ENCODE measurements at regions not wholly inside any gene's neighbourhood (a gene's known extent, or its start where the extent isn't known, plus 50 kb on each side); places are given as distances from the start of the nearest gene placed in this dataset.

DNA sequence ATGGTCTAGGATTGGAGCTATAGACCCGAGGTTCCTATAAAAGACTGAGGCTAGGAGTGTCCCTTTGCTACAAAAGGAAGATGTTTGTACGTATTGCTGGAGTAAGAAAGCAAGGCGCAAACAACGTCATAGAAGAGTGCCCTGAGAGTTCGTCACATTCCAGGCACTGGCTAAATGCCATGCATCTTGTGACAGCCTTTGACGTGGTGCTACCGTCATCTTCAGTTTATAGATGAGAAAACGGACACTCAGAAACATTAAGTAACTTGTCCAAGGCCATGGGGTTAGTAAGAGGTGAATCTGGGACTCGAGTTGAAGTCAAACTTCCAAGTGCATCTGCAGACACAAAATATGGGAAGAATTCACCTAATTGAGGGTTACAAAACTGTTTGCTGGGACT is 104.2 kb upstream of the SLC45A1 start:
- H3K4me3 ChIP-seq (ENCODE audit: low read depth, low read length), result no peak overlapping the region
- DNase-seq (ENCODE audit: low read depth, low spot score), result no peak
- TF ChIP-seq, protein P1, sequence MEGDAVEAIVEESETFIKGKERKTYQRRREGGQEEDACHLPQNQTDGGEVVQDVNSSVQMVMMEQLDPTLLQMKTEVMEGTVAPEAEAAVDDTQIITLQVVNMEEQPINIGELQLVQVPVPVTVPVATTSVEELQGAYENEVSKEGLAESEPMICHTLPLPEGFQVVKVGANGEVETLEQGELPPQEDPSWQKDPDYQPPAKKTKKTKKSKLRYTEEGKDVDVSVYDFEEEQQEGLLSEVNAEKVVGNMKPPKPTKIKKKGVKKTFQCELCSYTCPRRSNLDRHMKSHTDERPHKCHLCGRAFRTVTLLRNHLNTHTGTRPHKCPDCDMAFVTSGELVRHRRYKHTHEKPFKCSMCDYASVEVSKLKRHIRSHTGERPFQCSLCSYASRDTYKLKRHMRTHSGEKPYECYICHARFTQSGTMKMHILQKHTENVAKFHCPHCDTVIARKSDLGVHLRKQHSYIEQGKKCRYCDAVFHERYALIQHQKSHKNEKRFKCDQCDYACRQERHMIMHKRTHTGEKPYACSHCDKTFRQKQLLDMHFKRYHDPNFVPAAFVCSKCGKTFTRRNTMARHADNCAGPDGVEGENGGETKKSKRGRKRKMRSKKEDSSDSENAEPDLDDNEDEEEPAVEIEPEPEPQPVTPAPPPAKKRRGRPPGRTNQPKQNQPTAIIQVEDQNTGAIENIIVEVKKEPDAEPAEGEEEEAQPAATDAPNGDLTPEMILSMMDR (IDR thresholded peaks at IDR 0.05; ENCODE audit: low read depth, low read length), result no peak
- in situ Hi-C loops (cut with HindIII; ENCODE audit: low sequenced_read_pairs), result no loop called here

DNA sequence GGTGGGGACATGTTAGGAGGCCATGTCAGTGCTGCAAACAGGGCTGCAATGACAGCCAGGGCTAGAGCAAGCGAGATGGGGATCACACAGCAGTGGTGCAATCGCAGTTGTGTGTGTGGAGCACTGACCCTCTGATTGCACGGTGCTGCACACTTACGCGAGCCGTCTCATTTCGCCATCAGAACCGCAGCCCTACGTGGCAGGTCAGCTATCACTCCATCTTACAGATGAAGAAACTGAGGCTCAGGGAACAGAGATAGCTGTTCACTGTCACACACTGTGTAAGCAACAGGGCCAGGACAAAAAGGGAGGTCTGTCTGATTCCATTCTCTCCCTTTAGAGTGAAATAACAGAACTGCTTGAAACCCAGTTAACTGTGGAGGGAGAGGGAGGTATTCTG is 104.8 kb upstream of the SLC45A1 start:
- in situ Hi-C loops (cut with HindIII; ENCODE audit: low sequenced_read_pairs), result no loop called here
- no peak overlapping the region for H3K4me3 ChIP-seq (ENCODE audit: low read depth, low read length)
- TF ChIP-seq, protein P1 (IDR thresholded peaks at IDR 0.05; ENCODE audit: low read depth, low read length), result no peak
- DNase-seq (ENCODE audit: low read depth, low spot score), result no peak

- H3K4me3 ChIP-seq (ENCODE audit: low read depth, low read length), result no peak overlapping the region
- TF ChIP-seq, protein P1 (IDR thresholded peaks at IDR 0.05; ENCODE audit: low read depth, low read length), result no peak
- in situ Hi-C loops (cut with HindIII; ENCODE audit: low sequenced_read_pairs), result no loop called here
- DNase-seq (ENCODE audit: low read depth, low spot score), result no peak
Observed at GRCh38 chr1:8212580-8213031, 105.3 kb upstream of the SLC45A1 start.

GRCh38 chr1:8211883-8212579 is 105.9 kb upstream of the SLC45A1 start:
- TF ChIP-seq, protein P1 (IDR thresholded peaks at IDR 0.05; ENCODE audit: low read depth, low read length), result no peak
- in situ Hi-C loops (cut with HindIII; ENCODE audit: low sequenced_read_pairs), result no loop called here
- peak; percentile 97 for DNase-seq (ENCODE audit: low read depth, low spot score)
- no peak overlapping the region for H3K4me3 ChIP-seq (ENCODE audit: low read depth, low read length)

GRCh38 chr1:8211251-8211882 is 106.5 kb upstream of the SLC45A1 start:
- in situ Hi-C loops (cut with HindIII; ENCODE audit: low sequenced_read_pairs), result no loop called here
- TF ChIP-seq, protein P1 (IDR thresholded peaks at IDR 0.05; ENCODE audit: low read depth, low read length), result no peak

GRCh38 chr1:8207202-8207601 is 110.7 kb upstream of the SLC45A1 start:
- DNase-seq (ENCODE audit: low read depth, low spot score), result no peak
- TF ChIP-seq, protein P1 (IDR thresholded peaks at IDR 0.05; ENCODE audit: low read depth, low read length), result no peak
- in situ Hi-C loops (cut with HindIII; ENCODE audit: low sequenced_read_pairs), result no loop called here
- H3K4me3 ChIP-seq (ENCODE audit: low read depth, low read length), result no peak overlapping the region

More at GRCh38 chr1:8211251-8211882, 106.5 kb upstream of the SLC45A1 start:
- no peak for DNase-seq (ENCODE audit: low read depth, low spot score)
- H3K4me3 ChIP-seq (ENCODE audit: low read depth, low read length), result no peak overlapping the region

All from astrocyte of the spinal cord (primary cell).